T47D (cell line): ENCODE measurements at regions not wholly inside any gene's neighbourhood (a gene's known extent, or its start where the extent isn't known, plus 50 kb on each side); places are given as distances from the start of the nearest gene placed in this dataset.

Experiments
- DNase-seq, 2 experiments: peaks; one replicate each; pipeline versions ENCODE4 v3.0.0 to v3.0.0-alpha.2; 2011 to 2012; ENCODE audit warnings: low read depth in 1 of 2, low spot score in 1 of 2
- JUND ChIP-seq: IDR thresholded peaks from 2 replicates; pipeline ENCODE4 v1.6.1; 2012; ENCODE audit warnings: low read depth
- in situ Hi-C: cut with HindIII; loops from 2 replicates; pipeline ENCODE4 v1.10.0; 2016; ENCODE audit warnings: low sequenced_read_pairs, low pct_unique_long_range_greater_than_20kb

- no peak for DNase-seq
- in situ Hi-C loops: no loop called here
- no peak for TF ChIP-seq JUND
Measured at GRCh38 chr11:112516261-112516660, 255.6 kb upstream of the PLET1 start.

- in situ Hi-C loops: no loop called here
- no peak for DNase-seq
- no peak for TF ChIP-seq JUND
Measured at GRCh38 chr11:112516755-112517154, 256.1 kb upstream of the PLET1 start.

GRCh38 chr11:112518371-112518770 is 257.7 kb upstream of the PLET1 start:
- DNase-seq: no peak
- no peak for TF ChIP-seq JUND
- in situ Hi-C loops: no loop called here

- no peak for TF ChIP-seq JUND
- no peak for DNase-seq
- in situ Hi-C loops: no loop called here
Measured at GRCh38 chr11:112519751-112520150, 259.1 kb upstream of the PLET1 start.

GRCh38 chr11:112520354-112520753 is 259.7 kb upstream of the PLET1 start:
- in situ Hi-C loops: no loop called here
- TF ChIP-seq JUND: no peak
- no peak for DNase-seq

GRCh38 chr11:112522536-112522935 is 261.9 kb upstream of the PLET1 start:
- in situ Hi-C loops: no loop called here

GRCh38 chr11:112523031-112523430 is 262.4 kb upstream of the PLET1 start:
- TF ChIP-seq JUND: no peak
- in situ Hi-C loops: no loop called here
- DNase-seq: no peak

More at GRCh38 chr11:112522536-112522935, 261.9 kb upstream of the PLET1 start:
- no peak for DNase-seq
- TF ChIP-seq JUND: no peak

- no peak for DNase-seq
- TF ChIP-seq JUND: no peak
- in situ Hi-C loops: no loop called here
Measured at GRCh38 chr11:112523477-112523876, 262.8 kb upstream of the PLET1 start.

- in situ Hi-C loops: no loop called here
- no peak for DNase-seq
- no peak for TF ChIP-seq JUND
Measured at GRCh38 chr11:112523951-112524350, 263.3 kb upstream of the PLET1 start.

GRCh38 chr11:112524798-112525197 is 264.1 kb upstream of the PLET1 start:
- no peak for TF ChIP-seq JUND
- DNase-seq: no peak
- in situ Hi-C loops: no loop called here

GRCh38 chr11:112525270-112525669 is 264.6 kb upstream of the PLET1 start:
- in situ Hi-C loops: no loop called here
- no peak for TF ChIP-seq JUND
- DNase-seq: no peak

GRCh38 chr11:112525844-112526590 is 265.4 kb upstream of the PLET1 start:
- in situ Hi-C loops: no loop called here
- TF ChIP-seq JUND: no peak

GRCh38 chr11:112526699-112527416 is 266.2 kb upstream of the PLET1 start:
- TF ChIP-seq JUND: no peak
- in situ Hi-C loops: no loop called here

More at GRCh38 chr11:112525844-112526590, 265.4 kb upstream of the PLET1 start:
- no peak for DNase-seq

GRCh38 chr11:112529071-112529470 is 268.4 kb upstream of the PLET1 start:
- no peak for DNase-seq
- no peak for TF ChIP-seq JUND
- in situ Hi-C loops: no loop called here

More at GRCh38 chr11:112526699-112527416, 266.2 kb upstream of the PLET1 start:
- DNase-seq: no peak
